ENCODE measurements at regions not wholly inside any gene's neighbourhood (a gene's known extent, or its start where the extent isn't known, plus 50 kb on each side); places are given as distances from the start of the nearest gene placed in this dataset.

GRCh38 chrX:63503541-63503940 lies 152.4 kb upstream of the SPIN4 start:
- Histone ChIP-seq H3K4me2 (no peak overlapping the region), H3K4me3 (no peak overlapping the region), H3K27ac (no peak overlapping the region), H3K9me3 (no peaks in the 10 kb centered on the region), H3K4me1 (0 out of 3 replicates have a peak, but pooled peaks cover 4% of the 10 kb centered on the region)
- ATAC-seq (peak in 1 of 2 experiments; percentile 50; a peak in 2 of 6 replicates), FAIRE-seq (peak; percentile 97), DNase-seq (ENCODE audit: low read depth in 1 of 2, low spot score in 1 of 2) (peak in 1 of 2 experiments; percentile 3)
- TF ChIP-seq RAD21 (conservative IDR thresholded peaks at IDR 0.05 in 1 of 2, IDR thresholded peaks at IDR 0.05 in 1 of 2) (no peak), CBX8 (IDR thresholded peaks at IDR 0.05) (no peak), ESRRA (IDR thresholded peaks at IDR 0.05; ENCODE audit: borderline replicate concordance, low read length) (no peak), TFCP2L1 (CRISPR knock-in tag; IDR thresholded peaks at IDR 0.05) (no peak), HOXA7 (CRISPR knock-in tag; IDR thresholded peaks at IDR 0.05) (no peak), CTCF (IDR thresholded peaks at IDR 0.05) (no peak), CHD2 (IDR thresholded peaks at IDR 0.05; ENCODE audit: low read length, partially characterized antibody) (no peak)
- TF ChIP-seq, protein P1, sequence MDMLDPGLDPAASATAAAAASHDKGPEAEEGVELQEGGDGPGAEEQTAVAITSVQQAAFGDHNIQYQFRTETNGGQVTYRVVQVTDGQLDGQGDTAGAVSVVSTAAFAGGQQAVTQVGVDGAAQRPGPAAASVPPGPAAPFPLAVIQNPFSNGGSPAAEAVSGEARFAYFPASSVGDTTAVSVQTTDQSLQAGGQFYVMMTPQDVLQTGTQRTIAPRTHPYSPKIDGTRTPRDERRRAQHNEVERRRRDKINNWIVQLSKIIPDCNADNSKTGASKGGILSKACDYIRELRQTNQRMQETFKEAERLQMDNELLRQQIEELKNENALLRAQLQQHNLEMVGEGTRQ (IDR thresholded peaks at IDR 0.05), result no peak
- 96% methylated on average over 1 of the region's 1 CpG for WGBS (ENCODE audit: missing lambda C conversion rate)
- ChIA-PET POLR2A (no interaction called here), CTCF (no interaction called here)

DNA sequence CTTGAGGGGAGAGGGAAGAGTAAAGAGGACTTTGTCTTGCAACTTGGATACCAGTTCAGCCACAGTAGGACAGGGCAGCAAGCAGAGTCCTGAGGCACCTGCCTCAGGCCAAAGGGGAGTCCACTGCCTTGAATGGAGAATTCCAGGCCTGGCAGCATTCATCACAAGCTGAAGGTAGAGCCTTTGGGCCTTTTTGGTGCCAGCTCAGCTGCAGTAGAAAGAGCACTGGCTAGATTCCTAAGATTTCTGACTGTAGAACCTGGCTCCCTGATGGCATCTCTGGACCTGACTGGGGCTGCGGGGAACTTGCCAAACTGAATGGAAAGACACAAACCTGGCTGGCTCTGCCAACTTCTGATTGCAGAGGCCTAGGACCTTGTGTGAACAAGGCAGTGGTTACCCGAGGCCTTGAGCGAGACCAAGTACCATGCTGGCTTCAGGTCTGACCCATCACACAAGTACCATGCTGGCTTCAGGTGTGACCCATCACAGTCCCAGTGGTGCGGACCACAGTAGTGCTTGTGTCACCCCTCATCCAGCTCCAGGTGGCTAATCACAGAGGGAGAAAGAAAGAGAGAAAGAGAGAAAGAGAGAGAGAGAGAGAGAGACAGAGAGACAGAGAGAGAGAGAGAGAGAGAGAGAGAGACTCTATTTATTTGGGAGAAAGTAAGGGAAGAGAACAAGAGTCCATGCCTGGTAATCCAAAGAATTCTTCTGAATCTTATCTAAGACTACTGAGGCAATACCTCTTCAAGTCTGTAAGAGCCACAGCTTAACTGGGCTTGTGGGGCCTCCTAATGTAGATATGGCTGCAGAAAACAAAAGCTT lies 137.6 kb upstream of the SPIN4 start:
- CTCF ChIA-PET, result interaction anchor here (0.5 kb wide), 1 partner anchor 1081 kb away, joined by 3 read pairs; no protein-coding TSS in a partner anchor

More for the DNA sequence above, 137.6 kb upstream of the SPIN4 start:
- WGBS (ENCODE audit: missing lambda C conversion rate), result 91% methylated on average over 4 of the region's 4 CpGs
- no peaks in the 10 kb centered on the region for H3K9me3 ChIP-seq
- no peak overlapping the region for H3K27ac ChIP-seq
- POLR2A ChIA-PET, result no interaction called here
- DNase-seq (ENCODE audit: low read depth in 1 of 2, low spot score in 1 of 2) (no peak), ATAC-seq (no peak), FAIRE-seq (no peak)
- no peak overlapping the region for H3K4me3 ChIP-seq
- H3K4me1 ChIP-seq, result no peaks in the 10 kb centered on the region
- TF ChIP-seq POLR2A (IDR thresholded peaks at IDR 0.05; ENCODE audit: low read length) (no peak), ZFP36 (IDR thresholded peaks at IDR 0.05; ENCODE audit: borderline replicate concordance, partially characterized antibody) (no peak), SMC3 (IDR thresholded peaks at IDR 0.05) (no peak), HMGXB4 (CRISPR knock-in tag; IDR thresholded peaks at IDR 0.05; ENCODE audit: borderline replicate concordance) (no peak), FOSB (CRISPR knock-in tag; IDR thresholded peaks at IDR 0.05) (no peak), KDM5A (IDR thresholded peaks at IDR 0.05) (no peak), HOXB5 (CRISPR knock-in tag; IDR thresholded peaks at IDR 0.05) (no peak), RFX5 (IDR thresholded peaks at IDR 0.05) (no peak), ESRRA (IDR thresholded peaks at IDR 0.05; ENCODE audit: borderline replicate concordance, low read length) (no peak), RARB (CRISPR knock-in tag; IDR thresholded peaks at IDR 0.05) (no peak), CEBPB (IDR thresholded peaks at IDR 0.05) (no peak), E2F6 (IDR thresholded peaks at IDR 0.05; ENCODE audit: borderline replicate concordance, low read depth) (no peak), RAD21 (conservative IDR thresholded peaks at IDR 0.05 in 1 of 2, IDR thresholded peaks at IDR 0.05 in 1 of 2) (no peak), CBX2 (IDR thresholded peaks at IDR 0.05; ENCODE audit: borderline replicate concordance, low read depth) (no peak)
- TF ChIP-seq, protein P2, sequence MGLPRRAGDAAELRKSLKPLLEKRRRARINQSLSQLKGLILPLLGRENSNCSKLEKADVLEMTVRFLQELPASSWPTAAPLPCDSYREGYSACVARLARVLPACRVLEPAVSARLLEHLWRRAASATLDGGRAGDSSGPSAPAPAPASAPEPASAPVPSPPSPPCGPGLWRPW (IDR thresholded peaks at IDR 0.05), result no peak
- TF ChIP-seq, protein P3, sequence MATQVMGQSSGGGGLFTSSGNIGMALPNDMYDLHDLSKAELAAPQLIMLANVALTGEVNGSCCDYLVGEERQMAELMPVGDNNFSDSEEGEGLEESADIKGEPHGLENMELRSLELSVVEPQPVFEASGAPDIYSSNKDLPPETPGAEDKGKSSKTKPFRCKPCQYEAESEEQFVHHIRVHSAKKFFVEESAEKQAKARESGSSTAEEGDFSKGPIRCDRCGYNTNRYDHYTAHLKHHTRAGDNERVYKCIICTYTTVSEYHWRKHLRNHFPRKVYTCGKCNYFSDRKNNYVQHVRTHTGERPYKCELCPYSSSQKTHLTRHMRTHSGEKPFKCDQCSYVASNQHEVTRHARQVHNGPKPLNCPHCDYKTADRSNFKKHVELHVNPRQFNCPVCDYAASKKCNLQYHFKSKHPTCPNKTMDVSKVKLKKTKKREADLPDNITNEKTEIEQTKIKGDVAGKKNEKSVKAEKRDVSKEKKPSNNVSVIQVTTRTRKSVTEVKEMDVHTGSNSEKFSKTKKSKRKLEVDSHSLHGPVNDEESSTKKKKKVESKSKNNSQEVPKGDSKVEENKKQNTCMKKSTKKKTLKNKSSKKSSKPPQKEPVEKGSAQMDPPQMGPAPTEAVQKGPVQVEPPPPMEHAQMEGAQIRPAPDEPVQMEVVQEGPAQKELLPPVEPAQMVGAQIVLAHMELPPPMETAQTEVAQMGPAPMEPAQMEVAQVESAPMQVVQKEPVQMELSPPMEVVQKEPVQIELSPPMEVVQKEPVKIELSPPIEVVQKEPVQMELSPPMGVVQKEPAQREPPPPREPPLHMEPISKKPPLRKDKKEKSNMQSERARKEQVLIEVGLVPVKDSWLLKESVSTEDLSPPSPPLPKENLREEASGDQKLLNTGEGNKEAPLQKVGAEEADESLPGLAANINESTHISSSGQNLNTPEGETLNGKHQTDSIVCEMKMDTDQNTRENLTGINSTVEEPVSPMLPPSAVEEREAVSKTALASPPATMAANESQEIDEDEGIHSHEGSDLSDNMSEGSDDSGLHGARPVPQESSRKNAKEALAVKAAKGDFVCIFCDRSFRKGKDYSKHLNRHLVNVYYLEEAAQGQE (IDR thresholded peaks at IDR 0.05), result no peak
- TF ChIP-seq, protein P4, sequence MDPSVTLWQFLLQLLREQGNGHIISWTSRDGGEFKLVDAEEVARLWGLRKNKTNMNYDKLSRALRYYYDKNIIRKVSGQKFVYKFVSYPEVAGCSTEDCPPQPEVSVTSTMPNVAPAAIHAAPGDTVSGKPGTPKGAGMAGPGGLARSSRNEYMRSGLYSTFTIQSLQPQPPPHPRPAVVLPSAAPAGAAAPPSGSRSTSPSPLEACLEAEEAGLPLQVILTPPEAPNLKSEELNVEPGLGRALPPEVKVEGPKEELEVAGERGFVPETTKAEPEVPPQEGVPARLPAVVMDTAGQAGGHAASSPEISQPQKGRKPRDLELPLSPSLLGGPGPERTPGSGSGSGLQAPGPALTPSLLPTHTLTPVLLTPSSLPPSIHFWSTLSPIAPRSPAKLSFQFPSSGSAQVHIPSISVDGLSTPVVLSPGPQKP (IDR thresholded peaks at IDR 0.05; ENCODE audit: low read depth, low read length), result no peak
- no peak overlapping the region for H3K4me2 ChIP-seq
